NT2/D1 (cell line): ENCODE measurements at regions not wholly inside any gene's neighbourhood (a gene's known extent, or its start where the extent isn't known, plus 50 kb on each side); places are given as distances from the start of the nearest gene placed in this dataset.

Experiments
- SUZ12 ChIP-seq: IDR thresholded peaks from 2 replicates; pipeline ENCODE4 v1.6.1; 2011; ENCODE audit not compliant: insufficient read length, insufficient read depth; ENCODE audit errors: extremely low read depth
- YY1 ChIP-seq: IDR thresholded peaks from 2 replicates; pipeline ENCODE4 v1.6.1; 2011; ENCODE audit not compliant: insufficient read length, insufficient read depth
- ZNF274 ChIP-seq: IDR thresholded peaks from 2 replicates; pipeline ENCODE4 v1.6.1; 2011; ENCODE audit warnings: mild to moderate bottlenecking, low read depth, low read length

DNA sequence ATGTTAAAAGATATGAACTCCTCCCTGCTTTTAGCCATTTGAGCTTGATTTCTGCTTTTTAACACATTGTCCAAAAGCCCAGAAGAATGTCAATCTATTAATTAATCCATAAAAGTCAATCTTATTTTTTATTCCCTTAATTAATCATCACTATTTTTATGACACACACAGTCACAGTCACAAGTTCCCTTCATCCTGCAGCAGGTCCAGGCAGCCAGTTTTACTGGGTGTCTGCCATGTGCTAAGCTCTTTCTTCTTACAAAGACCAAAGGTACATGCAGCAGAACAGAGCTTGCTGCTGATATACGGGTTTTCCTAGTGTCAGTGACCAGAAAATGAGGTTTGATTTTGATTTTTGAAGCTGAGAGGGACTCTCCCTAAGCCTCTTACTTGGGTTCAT lies 53.3 kb upstream of the SLC22A23 start:
- TF ChIP-seq SUZ12 (no peak), YY1 (no peak), ZNF274 (no peak)
